Neural cell (in vitro differentiated cells): ENCODE measurements at regions not wholly inside any gene's neighbourhood (a gene's known extent, or its start where the extent isn't known, plus 50 kb on each side); places are given as distances from the start of the nearest gene placed in this dataset.

ENCODE experiments used
- EP300 ChIP-seq: fragments of 450-650 bp; conservative IDR thresholded peaks from 2 replicates; pipeline ENCODE4 v1.6.1; 2014; ENCODE audit warnings: antibody characterized with exemption, mild to moderate bottlenecking, moderate library complexity; ENCODE audit not compliant: poor library complexity, severe bottlenecking
- EZH2 ChIP-seq: fragments of 200-600, 300-800 bp; shearing (Covaris generic), sonication (generic); IDR thresholded peaks from 2 replicates; pipeline ENCODE4 v1.6.1; 2014; ENCODE audit warnings: antibody characterized with exemption, low read length, borderline replicate concordance, mild to moderate bottlenecking; ENCODE audit not compliant: insufficient read depth, poor library complexity, severe bottlenecking
- TF ChIP-seq, protein P1 (sequence below): fragments of 450-650 bp; IDR thresholded peaks from 2 replicates; pipeline ENCODE4 v1.5.1; 2014; ENCODE audit warnings: antibody characterized with exemption, mild to moderate bottlenecking, moderate library complexity; ENCODE audit not compliant: poor library complexity, severe bottlenecking

DNA sequence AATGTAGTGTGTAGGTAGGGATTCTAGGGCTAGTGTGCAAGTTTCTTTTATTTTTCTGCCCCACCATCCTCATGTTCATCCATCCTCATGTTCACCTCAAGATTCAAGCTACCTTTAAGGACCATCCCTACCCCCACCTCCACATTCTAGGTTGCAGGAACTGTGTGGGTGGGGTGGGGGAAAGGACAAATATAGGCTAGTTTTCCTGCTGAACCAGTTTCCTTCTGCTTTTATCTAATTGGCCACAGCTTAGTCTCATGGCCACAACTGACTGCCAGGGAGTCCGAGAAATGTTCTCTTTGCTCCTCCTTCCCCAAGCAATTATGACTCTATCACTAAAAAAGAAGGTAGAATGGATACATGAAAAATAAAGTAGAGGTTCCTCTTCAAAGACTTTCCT lies 179.0 kb upstream of the LARGE1 start:
- TF ChIP-seq, protein P1, sequence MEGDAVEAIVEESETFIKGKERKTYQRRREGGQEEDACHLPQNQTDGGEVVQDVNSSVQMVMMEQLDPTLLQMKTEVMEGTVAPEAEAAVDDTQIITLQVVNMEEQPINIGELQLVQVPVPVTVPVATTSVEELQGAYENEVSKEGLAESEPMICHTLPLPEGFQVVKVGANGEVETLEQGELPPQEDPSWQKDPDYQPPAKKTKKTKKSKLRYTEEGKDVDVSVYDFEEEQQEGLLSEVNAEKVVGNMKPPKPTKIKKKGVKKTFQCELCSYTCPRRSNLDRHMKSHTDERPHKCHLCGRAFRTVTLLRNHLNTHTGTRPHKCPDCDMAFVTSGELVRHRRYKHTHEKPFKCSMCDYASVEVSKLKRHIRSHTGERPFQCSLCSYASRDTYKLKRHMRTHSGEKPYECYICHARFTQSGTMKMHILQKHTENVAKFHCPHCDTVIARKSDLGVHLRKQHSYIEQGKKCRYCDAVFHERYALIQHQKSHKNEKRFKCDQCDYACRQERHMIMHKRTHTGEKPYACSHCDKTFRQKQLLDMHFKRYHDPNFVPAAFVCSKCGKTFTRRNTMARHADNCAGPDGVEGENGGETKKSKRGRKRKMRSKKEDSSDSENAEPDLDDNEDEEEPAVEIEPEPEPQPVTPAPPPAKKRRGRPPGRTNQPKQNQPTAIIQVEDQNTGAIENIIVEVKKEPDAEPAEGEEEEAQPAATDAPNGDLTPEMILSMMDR, result no peak
- TF ChIP-seq EZH2 (no peak), EP300 (no peak)
